Right forelimb (tissue), 1 donor: ENCODE measurements at regions not wholly inside any gene's neighbourhood (a gene's known extent, or its start where the extent isn't known, plus 50 kb on each side); places are given as distances from the start of the nearest gene placed in this dataset.
"Not testable (repeated sequence)": the region's sequence is repeated elsewhere in the genome, so short reads cannot be mapped to it uniquely, and the experiment has no call there.

Experiments
- DNase-seq: peaks from one replicate; pipeline ENCODE4 v3.0.0-alpha.2; 2018

DNA sequence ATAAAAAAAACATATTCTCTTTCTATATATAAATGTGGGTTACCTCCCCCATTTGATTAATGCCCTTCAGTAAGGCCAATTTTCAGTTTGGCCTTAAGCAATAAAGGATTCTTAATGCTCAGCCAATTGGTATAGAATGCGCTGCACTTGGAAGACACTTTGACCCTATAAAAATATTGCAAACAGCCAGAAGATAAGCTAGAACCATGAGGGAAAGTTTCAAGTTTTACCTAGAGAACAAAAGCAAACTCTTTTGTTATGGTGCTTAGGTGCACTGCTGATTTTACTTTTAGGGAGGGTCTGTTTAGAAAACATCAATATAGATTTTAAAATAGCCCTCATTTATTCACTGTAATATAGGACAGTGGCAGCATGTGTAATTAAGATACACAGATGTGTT is 251.6 kb upstream of the SLC16A7 start:
- DNase-seq, result no peak

DNA sequence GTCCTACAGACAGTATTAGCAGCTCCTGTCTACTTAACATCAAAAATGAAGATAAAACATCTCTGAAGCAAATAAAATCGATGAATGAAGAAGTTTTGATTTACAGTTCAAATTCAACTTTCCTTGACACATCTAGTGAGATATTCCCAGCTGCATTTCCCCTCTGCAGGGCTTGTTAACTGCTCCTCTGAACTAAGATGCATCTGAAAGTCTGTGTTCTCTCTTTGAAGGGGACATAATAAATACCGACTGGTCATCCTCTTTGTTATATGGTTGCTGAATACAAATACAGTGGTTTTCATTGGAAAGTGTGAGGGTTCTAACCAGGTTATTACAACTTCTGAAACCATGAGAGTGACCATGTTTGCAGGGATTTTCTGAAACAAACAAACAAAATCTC is 266.4 kb upstream of the SLC16A7 start:
- no peak for DNase-seq

DNA sequence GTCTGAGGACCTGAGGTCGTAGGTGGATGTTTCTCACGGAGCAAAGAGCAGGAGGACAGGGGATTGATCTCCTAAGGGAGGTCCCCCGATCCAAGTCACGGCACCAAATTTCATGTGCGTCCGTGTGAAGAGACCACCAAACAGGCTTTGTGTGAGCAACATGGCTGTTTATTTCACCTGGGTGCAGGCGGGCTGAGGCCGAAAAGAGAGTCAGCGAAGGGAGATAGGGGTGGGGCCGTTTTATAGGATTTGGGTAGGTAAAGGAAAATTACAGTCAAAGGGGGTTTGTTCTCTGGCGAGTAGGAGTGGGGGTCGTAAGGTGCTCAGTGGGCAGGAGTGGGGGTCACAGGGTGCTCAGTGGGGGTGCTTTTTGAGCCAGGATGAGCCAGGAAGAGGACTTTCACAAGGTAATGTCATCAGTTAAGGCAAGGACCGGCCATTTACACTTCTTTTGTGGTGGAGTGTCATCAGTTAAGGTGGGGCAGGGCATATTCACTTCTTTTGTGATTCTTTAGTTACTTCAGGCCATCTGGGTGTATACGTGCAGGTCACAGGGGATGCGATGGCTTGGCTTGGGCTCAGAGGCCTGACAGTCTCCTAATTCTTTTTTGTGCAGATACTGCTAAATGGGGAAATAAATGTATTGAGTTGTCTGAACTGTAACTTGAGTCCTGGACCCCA is 267.3 kb upstream of the SLC16A7 start:
- not testable (repeated sequence) for DNase-seq

DNA sequence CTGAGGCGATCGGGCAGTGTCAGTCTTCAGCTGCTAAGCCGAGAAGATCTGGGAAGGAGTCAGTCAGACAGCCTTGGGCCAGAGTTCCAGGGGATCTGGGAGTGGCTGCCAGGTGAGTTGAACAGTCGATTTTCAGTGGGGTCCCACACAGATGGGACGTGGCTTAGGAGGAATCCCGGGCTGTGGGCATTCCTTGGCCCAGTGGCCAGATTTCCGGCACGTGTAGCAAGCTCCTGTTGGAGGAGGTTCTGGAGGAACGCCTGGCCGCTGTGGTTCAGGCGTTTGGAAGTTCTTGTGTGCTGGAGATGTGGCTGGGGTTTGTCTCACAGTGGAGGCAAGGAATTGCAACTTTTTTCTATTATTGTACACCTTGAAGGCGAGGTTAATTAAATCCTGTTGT is 269.4 kb upstream of the SLC16A7 start:
- not testable (repeated sequence) for DNase-seq

DNA sequence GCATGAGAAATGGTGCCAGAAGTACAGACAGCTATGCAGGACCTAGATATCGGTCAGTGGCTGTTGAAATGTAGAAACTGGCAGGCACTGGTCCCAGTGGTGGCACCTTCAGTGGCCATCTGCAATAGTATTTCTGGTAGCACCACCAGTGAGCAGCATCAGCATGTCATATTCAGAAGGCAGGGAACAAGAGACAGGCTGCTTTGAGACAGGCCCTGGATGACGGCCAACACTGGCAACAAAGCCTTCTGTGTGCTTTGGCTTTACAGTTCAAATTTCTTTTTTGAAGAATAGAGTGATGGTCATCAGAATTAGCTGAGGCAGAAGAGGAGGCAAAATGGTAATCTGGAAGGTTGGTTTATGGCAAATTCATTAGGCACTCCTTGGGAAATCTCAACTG is 273.4 kb upstream of the SLC16A7 start:
- DNase-seq, result no peak

DNA sequence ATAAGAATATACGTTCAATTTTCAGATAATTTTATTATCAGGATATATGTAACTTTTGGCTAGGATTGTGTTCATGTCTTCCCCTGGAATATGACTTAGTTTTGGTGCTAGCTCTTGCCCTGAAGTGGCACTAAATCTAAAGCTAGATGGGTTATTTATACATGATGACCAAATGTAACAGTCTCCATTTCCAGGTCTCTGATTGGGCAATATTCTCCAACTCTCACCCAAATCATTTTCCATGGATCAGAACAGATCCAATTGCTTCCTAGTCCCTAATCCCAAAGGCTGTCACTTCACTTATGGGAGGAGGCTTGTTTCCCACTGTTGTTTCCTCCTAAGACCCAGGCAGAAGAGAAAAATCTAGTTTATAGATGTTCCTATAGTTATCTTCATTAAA is 274.6 kb upstream of the SLC16A7 start:
- DNase-seq, result no peak

DNA sequence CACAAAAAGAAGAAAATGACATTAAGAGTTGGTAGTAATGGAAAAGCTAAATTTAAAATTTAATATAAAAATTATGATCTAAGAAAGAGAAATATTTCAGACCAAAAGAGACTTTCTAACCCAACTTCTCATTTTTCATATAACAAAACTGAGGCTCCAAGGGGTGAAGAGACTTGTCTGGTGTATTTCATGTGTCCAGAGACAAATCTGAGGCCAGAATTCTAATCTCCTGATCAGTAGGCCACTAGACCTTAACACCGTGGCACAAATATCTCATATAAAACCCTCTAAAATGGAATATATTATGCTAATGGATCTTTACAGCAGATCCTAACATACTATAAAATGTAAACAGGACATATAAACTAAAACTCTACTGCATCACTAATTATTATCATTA is 275.7 kb upstream of the SLC16A7 start:
- DNase-seq, result no peak

DNA sequence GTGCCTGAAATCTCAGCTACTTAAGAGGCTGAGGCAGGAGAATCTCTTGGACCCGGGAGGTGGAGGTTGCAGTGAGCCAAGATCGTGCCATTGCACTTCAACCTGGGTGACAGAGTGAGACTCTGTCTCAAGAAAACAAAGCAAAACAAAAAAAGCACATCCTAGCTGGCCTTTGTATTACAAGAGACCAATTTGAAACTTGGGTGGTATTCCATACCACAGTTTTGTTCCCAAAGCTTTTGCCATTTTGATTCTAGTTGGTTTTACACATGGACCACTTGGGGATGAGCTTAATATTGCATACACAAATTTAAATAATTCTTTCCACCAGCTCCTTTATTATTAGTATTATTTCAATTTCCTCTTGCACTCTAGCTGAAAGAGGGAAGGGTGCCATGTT is 276.9 kb upstream of the SLC16A7 start:
- no peak for DNase-seq

DNA sequence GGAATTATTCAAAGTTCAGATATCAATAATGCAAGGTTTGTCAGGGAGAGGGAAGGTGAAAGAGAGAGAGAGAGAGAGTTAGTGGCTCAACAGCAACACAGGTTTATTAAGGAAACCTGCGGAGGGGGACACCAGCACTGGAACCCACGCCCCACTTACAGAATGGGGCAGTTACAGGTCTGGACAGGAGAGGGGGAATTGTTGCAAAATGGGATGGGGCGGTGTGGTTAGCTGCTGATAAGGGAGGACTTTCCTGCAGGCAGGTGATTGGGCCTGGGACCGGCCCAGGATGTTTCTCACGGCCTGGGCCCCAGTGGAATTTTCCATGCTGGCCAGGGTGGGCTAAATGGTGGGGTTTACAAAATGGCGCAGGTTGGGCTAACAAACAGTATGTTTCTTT is 278.2 kb upstream of the SLC16A7 start:
- no peak for DNase-seq

DNA sequence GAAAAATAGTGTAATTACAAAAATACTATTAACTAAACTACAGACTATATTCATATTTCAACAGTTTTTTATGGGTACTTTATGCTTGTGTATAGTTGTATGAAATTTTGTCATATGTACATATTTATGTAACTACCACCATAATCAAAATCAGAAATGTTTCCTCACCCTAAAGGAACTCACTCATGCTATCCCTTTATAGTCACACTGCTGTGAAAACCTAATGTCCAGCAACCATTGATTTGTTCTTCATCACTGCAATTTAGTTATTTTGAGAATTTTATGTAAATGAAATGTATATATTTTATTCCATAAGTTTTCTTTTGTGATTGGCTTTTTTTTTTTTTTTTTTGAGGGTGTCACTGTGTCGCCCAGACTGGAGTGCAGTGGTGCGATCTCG is 278.9 kb upstream of the SLC16A7 start:
- no peak for DNase-seq

DNA sequence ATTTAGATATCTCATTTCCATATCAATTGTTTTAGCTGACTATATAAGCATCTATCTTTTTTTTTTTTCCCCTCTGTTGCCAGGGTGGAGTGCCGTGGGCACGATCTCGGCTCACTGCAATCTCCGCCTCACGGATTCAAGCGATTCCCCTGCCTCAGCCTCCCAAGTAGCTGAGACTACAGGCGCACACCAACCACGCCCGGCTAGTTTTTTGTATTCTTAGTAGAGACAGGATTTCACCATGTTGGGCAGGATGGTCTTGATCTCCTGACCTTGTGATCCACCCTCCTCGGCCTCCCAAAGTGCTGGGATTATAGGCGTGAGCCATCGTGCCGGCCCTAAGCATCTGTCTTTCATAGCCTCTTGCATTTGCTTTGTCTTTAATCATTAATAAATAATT is 279.5 kb upstream of the SLC16A7 start:
- not testable (repeated sequence) for DNase-seq

DNA sequence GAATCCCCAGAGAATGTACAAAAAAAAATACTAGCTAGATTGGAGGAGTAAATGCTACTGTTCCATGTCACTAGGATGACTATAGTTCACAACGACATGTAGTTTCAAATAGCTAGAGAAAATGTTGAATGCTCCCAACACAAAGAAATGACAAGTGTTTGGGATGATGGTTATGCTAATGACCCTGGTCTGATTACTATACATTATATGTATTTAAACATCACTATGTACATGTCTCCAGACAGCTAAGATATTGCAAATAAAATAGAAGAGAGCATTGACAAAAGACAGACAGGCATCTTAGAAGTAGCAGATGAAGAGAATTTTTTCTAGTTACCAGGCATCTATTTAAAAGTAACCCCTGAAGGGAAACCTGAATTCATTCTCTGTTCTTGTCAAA is 281.6 kb upstream of the SLC16A7 start:
- DNase-seq, result no peak

DNA sequence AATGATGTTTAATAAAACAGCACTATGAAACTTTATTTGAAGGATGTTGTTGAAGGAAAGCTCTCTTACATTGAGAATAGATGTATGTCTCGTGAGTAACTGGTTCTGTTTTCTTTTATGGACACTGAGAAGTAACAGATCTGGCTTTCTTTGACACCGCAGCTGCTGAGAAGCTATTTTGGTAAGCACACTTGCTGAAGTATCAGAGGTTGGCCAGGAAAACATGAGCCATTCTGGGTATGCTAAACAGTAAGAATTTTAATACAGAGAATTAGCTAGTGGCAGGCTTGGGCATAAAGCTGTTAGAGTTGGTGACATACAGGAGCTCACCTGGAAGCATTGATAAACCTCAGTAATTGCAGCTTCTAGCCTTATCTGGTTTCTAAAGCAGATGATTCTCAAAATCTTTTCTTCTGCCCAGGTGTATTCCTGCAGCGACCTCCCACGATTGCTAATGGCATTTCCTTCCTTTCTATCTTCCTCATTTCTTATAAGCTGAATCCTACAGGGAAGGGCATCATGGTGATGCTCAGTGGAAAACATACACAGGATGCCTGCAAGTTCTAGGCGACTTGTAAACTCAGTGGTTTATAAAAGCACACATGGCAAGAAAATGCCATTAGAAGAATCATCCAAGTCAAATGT is 291.6 kb upstream of the SLC16A7 start:
- no peak for DNase-seq

DNA sequence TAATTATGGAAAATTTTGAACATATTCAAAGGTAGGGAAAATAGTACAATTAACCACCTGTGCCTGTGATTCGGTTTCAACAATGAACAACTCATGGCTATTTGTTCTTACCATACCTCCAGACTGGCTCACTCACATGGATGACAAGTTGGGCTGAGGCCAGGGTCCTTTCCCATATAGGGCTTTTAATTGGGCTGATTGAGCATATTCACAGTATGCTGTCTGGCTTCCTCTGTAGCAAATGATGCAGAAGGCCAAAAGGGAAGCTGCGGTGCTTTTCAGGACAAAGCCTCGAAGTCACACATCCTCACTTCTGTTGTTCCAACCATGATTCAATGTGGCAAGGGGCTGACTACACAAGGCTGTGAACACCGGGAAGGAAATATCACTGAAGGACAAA is 297.5 kb upstream of the SLC16A7 start:
- DNase-seq, result no peak

DNA sequence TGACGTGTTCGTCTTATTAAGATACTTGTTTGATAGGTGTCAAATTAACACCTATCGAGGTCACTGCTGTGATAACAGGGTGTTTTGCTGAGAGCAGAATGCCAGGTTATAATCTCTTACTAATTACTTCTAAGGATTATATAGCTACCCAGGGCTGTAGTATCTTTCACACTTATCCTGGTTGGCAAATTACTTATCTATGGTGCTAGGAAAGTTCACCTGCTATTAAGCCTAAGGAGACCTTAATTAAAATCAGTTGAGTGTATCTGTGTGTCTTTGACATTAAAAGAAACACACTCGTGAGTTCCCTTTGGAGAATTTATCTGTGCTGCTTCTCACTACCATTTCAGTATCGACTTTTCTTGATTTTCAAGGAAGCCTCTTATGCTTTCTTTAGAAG is 301.6 kb upstream of the SLC16A7 start:
- no peak for DNase-seq

DNA sequence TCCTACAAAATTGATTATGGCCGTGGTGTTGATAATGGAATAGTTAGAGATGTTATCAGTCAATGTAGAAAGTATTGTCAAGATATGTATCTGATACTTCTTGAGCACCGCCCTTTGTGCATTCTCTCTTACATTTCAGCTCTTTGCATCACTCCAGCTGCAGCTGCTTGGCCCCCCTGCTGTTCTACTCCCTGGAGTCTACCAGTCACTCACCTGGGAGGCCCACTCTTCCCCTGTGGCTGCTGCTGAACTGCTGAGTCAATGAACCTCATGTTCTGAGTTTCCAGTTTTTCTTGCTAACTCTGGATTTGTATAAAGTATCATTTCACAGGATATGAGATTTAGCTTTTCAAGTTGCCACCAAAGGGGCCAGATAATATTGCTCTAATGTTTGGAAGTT is 312.8 kb upstream of the SLC16A7 start:
- no peak for DNase-seq

DNA sequence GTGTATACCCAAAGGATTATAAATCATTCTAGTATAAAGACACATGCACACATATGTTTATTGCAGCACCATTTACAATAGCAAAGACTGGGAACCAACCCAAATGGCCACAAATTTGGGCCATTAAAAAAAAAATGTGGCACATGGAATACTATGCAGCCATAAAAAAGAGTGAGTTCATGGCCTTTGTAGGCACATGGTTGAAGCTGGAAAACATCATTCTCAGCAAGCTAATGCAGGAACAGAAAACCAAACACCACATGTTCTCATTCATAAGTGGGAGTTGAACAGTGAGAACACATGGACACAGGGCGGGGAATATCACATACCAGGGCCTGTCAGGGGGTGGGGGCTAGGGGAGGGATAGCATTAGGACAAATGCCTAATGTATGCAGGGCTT is 322.3 kb upstream of the SLC16A7 start:
- DNase-seq, result not testable (repeated sequence)

DNA sequence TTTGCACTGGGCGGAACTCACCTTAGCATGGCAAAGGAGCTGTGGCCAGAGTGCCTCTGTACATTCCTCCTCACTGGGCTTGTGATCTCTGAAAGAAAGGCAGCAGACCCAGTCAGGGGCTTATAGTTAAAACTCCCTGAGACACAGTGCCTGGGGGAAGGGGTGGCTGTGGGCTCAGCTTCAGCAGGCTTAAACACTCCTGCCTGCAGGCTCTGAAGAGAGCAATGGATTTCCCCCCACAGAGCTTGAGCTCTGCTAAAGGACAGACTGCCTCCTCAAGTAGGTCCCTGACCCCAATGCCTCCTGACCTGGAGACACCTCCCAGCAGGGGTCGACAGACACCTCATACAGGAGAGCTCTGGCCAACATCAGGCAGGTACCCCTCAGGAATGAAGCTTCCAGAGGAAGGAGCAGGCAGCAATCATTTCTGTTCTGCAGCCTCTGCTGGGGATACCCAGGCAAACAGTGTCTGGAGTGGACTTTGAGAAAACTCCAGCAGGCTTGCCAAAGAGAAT is 327.5 kb upstream of the SLC16A7 start:
- no peak for DNase-seq

DNA sequence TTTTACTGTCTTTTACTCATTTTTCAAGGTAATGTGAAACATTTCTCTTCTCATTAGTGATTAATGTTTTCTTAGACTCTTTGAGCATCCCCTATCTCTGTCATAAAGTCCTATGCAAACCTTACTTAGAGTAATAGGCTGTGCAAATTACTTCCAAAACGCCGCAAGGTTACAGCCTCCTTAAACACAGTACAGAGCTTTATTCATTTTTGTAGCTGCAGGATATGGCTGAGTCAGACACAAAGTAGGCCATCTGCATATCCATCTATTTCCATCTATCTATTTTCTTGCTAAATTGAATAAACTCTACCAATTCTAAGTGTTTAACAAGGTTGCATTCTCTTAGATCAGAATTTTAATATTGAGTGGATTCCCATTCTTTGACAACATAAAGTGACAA is 335.6 kb upstream of the SLC16A7 start:
- DNase-seq, result no peak

DNA sequence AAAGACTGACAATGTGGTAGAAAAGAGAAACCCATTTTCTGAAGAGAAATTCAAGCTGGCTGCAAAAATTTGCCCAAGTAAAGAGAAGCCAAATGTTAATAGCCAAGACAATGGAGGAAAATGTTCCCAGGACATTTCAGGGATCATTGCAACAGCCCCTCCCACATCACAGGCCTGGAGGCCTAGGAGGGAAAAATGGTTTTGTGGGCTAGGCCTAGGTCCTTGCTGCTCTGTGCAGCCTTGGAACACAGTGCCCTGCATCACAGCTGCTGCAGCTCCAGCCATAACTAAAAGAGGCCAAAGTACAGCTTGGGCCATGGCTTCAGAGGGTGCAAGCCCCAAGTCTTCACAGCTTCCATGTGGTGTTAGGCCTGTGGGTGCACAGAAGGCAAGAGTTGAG is 332.4 kb upstream of the LRIG3 start:
- no peak for DNase-seq

DNA sequence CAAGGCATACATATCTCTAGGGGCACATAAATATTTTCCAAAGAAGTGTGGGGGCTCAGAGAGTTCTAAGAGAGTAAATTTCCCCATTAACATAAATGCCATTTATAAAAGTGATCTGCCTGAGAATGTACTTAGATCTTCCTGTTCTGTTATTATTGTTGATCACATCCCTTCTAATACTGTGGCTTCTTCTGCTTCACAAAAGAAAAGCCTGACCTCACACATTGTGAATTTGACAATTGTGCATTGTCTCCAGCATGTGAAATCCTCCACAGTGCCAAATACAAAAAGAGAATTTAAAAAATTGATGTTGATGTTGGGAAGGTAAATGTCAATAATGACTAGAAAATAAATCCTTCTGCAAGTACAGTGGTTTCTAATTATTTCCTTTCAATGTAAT is 330.5 kb upstream of the LRIG3 start:
- no peak for DNase-seq

DNA sequence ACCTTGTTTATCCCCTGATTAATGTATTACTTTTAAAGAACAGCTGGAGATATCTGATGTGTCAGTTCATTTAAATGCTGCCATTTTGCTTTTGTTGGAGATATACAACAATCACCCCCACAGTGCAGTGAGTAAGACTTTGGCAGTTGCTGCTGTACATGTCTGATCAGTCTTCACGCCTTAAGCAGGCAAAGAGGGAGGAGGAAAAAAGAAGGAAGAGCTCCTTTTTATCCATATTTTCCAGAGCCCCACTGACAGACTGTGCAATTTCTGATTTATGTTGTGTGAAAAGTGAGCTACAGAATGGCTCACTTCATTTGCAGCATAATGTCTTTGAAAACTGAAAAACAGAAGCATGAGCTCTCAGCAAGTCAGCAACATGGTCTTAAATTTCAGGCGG is 319.7 kb upstream of the LRIG3 start:
- DNase-seq, result no peak

DNA sequence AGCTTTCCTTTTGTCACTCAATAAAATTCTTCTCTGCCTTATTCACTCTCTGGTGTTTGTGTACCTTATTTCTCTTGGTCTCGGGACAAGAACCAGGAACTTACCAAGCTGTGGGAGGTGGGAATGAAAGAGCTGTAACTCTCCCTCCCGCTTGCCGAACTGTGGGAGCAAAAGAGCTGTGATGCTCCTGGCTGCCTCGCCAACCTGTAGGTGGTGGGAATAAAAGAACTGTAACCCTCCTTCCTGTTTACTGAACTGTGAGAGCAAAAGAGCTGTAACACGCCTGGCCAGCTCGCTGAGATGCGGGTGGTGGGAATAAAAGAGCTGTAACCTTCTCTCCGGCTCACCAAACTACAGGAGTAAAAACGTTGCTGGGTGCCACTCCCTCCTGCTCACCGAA is 314.1 kb upstream of the LRIG3 start:
- no peak for DNase-seq

DNA sequence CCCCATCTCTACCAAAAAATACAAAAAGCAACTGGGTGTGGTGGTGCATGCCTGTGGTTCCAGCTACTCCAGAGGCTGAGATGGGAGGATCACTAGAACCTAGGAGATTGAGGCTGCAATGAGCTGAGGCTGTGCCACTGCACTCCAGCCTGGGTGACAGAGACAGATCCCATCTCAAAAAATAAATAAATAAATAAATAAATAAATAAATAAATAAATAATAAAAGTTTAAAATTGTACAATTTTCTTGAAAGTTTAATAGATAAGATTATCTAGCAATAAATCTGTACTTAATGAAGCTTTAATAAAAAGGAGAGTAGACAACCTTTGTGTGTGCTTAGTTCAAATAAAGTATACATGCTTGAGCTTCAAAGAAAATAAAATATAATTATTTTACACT is 310.0 kb upstream of the LRIG3 start:
- no peak for DNase-seq

DNA sequence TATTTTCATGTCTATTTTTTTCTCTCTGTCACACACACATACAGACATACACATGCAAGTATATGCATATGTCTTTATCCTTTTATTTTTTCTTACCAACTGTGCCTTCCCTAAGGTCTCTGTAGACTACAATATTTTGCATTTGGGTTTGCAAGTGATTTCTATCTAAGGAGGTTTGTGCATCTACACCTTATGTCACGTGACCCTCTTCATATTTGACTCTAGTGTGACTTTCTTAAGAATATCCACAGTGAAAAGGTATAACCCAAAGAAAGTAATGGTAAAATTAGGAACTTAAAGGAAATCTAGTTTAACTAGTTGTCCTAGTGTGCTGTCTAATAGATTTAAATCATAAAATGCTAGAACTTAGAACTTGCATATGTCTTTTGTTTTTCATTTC is 298.8 kb upstream of the LRIG3 start:
- DNase-seq, result no peak
